ENCODE measurements at regions not wholly inside any gene's neighbourhood (a gene's known extent, or its start where the extent isn't known, plus 50 kb on each side); places are given as distances from the start of the nearest gene placed in this dataset.
"Not testable (repeated sequence)": the region's sequence is repeated elsewhere in the genome, so short reads cannot be mapped to it uniquely, and the experiment has no call there.

DNA sequence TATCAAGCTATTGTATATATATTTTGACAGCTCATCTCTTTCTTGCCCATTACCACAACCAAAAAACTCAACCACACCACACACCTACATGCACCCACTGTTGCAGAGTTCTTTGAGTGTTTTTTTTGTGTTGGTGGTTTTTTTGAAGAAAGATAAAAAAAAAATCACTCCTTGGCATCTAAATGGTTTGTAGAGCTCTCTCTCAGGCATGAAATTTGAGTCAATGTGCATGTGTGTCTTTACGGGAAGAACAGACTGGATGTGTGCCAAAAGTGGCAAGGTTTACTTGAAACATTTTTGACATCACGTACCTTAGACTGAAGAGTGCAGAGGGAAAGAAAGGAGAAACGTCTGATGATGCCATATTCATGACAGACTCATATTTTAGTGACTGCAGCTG, 154.2 kb downstream of the FHIP1A start:
- DNase-seq (ENCODE audit: low spot score): no peak

- DNase-seq (ENCODE audit: low spot score): peak; percentile 31
Observed at GRCh38 chr4:151564321-151564720, 155.3 kb downstream of the FHIP1A start.

DNA sequence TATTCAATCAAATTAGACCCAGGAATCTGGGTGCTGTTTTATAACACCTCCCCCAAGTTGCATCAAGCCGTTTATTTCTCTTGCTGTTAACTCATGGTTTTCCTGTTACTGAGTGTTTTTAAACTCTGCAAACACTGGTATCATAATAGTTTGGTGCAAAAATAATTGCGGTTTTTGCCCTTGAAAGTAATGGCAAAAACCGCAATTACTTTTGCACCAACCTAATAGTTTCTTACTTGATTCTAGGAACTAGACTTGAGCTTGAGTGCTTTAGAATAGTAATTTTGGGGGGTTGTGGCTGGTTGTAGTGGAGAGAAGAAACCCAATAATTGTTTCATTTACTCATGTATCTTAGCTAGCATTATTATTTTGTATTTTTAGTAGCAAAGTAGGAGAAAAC, 156.6 kb downstream of the FHIP1A start:
- DNase-seq (ENCODE audit: low spot score): no peak

DNA sequence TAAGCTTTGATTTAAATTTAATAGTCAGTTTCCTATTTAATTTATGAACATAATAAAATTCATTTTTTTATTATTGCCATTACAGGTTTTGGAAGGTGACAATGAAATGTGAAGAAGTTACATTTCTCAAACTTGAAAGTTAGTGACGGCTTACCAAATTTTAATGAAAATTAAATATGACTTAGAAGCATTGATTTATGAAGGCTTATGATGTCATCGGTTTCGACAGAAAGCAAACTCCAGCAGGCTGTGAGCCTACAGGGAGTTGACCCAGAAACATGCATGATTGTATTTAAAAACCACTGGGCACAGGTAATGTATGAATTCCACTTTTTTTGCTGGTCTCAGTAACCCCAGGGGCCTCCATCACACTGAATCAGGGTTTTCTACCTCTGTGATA, 157.1 kb downstream of the FHIP1A start:
- no peak for DNase-seq (ENCODE audit: low spot score)

- DNase-seq (ENCODE audit: low spot score): no peak
Observed at GRCh38 chr4:151567056-151567455, 158.1 kb downstream of the FHIP1A start.

DNA sequence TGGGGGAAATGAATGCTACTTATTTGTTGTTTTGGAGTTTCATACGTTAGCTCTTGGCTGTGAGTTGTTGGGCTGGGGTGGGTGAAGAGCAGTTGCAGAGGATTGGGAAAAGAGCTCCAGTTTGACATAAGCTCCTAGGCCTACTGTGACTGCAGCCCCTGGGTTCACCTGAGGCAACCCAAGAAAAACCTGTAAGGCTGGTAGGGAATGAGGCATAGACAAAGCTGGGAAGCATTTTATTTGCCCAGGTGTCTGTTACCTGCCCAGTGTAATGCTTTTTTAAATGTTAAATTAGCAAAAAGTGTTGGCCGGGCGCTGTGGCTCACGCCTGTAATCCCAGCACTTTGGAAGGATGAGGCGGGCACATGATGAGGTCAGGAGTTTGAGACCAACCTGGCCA, 160.0 kb downstream of the FHIP1A start:
- DNase-seq (ENCODE audit: low spot score): no peak

DNA sequence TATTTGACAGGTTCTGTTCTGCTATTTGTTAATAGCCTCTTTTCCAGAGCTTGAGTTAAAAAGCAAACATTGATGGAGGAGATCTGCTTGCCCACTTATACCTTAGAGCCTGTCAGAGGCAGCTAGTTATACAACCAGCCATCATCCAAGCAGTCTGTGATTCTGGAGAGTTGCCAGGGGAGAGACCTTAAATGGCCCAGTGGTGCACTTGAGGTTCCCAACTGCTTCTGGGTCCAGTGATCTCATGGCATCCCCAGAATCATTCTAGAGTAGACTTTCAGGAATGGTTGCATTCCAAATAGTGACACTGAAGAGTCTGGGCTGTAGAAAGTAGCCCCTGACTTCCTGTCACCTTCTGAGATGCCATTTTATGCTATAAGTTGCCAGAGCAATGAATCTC, 160.7 kb downstream of the FHIP1A start:
- no peak for DNase-seq (ENCODE audit: low spot score)

DNA sequence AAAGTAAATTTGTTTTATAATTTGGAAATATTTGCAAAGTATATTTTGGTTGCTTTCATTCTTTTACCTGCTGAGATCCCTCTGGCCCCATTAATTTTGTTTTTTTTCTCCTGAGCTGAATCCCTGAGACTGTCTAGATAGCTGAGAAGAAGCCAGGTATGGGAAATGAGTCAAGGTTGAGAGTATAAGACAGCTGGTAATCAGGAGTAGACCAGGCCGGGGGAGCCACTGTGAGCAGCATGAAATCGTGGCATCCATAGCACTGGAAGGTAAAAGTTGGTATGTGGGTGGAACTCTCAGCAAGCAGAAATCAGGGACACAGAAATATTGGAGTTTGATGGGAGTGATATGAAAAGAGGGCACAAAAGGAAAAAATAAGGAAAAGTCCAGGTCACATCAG, 164.5 kb downstream of the FHIP1A start:
- DNase-seq (ENCODE audit: low spot score): no peak

DNA sequence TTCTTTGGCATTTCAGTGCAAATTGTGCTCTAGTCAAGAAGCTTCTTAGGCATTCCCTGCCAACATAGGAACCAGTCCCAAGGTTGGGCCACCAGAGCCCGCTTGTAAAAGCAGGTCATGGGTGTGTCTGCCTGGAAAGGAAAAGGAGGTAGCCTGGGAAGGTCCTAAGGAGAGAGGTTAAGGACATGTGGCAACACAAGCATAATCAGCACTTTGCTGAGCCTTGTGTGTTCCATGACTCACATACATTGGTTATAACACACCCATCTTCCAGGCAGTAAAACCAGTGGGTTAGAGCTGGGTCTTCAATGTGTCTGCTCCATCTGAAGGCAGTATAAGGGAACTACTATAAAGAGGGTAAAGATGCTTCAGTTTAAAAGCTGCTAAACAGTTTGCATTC, 165.0 kb downstream of the FHIP1A start:
- DNase-seq (ENCODE audit: low spot score): peak; percentile 65

DNA sequence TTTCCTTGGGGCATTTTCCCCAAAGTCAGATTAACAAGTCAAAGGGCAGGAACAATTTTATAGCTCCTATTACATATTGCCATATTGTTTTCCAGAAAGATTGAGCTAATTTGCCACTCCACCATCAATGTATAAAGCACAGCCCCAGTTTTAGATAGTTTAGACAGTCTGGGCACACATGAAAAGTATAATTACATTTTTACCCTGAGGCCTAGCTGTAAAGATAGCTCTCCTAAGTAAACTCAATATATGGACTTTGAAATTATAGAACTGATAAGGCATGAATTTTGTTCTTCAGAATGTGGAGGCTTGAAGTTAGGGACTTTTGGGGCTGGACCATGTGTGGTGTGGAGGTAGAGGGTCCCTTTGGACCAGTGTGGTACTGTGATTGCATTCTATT, 166.0 kb downstream of the FHIP1A start:
- DNase-seq (ENCODE audit: low spot score): no peak

GRCh38 chr4:151575646-151576045, 166.7 kb downstream of the FHIP1A start:
- no peak for DNase-seq (ENCODE audit: low spot score)

DNA sequence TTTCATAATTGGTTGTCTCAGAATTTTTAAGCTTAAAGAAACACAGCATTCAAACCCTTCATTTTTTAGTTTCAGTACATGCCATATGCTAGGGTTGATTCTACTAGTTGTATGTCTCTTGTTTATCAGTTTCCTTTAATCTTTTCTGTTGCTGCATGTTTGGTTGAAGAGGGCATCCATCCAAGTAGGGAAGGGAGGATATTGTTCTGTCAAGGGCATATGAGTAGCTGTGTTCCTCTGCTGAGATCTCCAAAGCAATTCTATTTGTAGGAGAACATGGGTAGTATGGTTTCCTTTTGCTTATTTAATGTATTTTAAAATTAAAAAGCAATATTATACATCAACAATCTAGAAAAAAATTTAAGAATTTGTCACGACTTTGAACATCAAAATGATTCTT, 167.7 kb downstream of the FHIP1A start:
- DNase-seq (ENCODE audit: low spot score): no peak

- no peak for DNase-seq (ENCODE audit: low spot score)
Observed at GRCh38 chr4:151581570-151581969, 172.6 kb downstream of the FHIP1A start.

GRCh38 chr4:151582098-151582497, 173.1 kb downstream of the FHIP1A start:
- DNase-seq (ENCODE audit: low spot score): no peak

GRCh38 chr4:151583157-151583914, 174.4 kb downstream of the FHIP1A start:
- no peak for DNase-seq (ENCODE audit: low spot score)

- DNase-seq (ENCODE audit: low spot score): no peak
Observed at GRCh38 chr4:151584101-151584500, 175.1 kb downstream of the FHIP1A start.

- not testable (repeated sequence) for DNase-seq (ENCODE audit: low spot score)
Observed at GRCh38 chr4:151595629-151596028, 165.2 kb downstream of the GATB start.

DNA sequence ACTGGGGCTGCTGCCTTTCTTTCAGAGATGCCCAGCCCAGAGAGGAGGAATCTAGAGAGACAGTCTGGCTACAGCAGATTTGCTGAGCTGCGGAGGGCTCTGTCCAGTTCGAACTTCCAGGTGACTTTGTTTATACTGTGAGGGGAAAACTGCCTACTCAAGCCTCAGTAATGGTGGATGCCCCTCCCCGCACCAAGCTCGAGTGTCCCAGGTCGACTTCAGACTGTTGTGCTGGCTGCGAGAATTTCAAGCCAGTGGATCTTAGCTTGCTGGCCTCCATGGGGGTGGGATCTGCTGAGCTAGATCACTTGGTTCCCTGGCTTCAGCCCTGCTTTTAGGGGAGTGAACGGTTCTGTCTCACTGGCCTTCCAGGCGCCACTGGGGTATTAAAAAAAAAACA, 163.1 kb downstream of the GATB start:
- not testable (repeated sequence) for DNase-seq (ENCODE audit: low spot score)

DNA sequence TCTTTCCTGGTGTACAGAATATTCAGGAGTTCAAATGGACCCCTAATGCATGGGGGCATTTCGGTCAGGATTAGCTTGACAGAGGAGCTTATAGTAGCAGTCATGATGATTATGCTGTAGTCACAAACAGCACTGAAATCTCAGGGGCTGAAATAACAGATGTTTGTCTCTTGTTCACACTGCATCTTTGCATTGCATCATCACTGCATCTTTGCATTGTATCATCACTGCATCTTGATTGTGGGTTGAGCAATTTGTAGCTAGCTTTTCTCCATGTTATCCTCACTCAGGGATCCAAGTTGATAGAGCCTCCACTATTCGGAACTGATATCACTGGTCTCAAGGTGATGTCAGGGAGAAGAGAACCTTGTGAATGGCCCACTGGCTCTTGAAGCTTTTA, 160.9 kb downstream of the GATB start:
- DNase-seq (ENCODE audit: low spot score): no peak

DNA sequence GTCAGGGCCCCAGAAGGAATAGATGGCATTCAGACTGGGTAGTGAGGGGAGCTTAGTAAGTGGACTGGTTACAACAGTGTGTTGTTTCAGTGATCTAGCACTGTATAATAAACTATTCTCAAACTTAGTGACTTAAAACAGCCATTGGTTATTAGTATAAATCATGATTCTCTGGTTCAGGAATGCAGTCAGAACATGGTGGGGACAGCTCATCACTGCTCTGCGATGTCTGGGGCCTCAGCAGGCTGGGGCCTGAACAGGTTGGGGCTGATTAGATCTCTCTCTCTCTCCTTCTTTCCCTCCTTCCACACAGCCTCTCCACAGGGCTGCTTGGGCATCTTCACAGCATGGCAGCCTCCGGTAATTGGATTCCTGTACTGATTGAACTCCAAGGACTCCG, 160.4 kb downstream of the GATB start:
- no peak for DNase-seq (ENCODE audit: low spot score)

DNA sequence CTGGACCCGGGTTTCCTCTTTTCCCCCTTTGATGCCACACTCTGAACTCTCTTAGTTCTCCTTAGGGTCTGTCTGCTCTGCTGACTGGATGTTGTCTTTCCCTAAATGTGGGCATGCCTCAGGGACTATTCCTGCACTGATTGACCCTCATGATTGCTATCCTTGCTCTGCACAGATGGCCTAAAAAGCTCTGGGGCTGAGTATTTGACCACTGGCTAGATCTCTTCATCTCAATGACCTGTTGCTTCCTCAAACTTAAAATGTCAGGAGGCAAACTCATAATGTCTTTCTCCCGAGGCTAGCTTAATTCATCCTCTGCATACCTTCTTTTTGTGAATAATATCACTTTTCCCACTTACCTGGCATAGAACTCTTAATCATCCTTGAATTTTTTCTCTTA, 157.4 kb downstream of the GATB start:
- DNase-seq (ENCODE audit: low spot score): no peak

DNA sequence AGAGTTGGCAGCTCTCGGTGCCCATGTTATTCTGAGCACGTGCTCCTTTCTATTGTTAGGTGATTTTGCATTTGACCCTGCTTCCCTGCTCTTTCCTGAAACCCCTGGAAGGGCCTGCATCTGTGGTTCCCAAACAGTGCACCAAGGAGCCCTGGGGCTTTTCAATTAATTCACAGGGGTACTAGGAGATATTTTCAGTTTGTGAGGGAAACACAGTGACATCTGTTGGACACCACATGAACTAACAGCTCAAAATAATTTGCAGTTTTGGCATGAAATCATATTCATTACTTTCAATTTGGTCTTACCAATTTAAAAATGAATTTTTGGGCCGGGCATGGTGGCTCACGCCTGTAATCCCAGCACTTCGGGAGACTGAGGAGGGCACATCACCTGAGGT, 156.6 kb downstream of the GATB start:
- no peak for DNase-seq (ENCODE audit: low spot score)

DNA sequence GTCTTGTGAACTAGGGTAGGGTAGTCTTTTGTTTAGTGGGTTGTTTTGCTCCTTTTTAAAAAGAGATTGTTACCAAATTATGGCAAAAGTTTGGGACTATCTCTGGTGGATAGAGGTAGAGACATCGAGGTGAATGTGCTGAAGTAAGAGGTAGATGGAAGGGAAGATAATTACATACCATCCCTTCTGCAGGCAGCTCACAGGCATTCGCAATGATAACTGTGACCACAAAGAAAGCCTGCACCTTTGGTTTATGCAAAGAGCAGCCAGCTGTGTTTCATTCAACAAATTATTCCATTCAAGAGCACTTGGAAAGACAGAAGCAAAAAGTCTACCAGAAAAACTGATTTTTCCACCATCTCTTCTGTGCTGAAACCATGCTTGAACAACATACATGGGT, 155.6 kb downstream of the GATB start:
- no peak for DNase-seq (ENCODE audit: low spot score)

GRCh38 chr4:151606061-151606460, 154.7 kb downstream of the GATB start:
- no peak for DNase-seq (ENCODE audit: low spot score)

GRCh38 chr4:151610229-151610628, 150.6 kb downstream of the GATB start:
- no peak for DNase-seq (ENCODE audit: low spot score)
